ENCODE measurements at regions not wholly inside any gene's neighbourhood (a gene's known extent, or its start where the extent isn't known, plus 50 kb on each side); places are given as distances from the start of the nearest gene placed in this dataset.

DNA sequence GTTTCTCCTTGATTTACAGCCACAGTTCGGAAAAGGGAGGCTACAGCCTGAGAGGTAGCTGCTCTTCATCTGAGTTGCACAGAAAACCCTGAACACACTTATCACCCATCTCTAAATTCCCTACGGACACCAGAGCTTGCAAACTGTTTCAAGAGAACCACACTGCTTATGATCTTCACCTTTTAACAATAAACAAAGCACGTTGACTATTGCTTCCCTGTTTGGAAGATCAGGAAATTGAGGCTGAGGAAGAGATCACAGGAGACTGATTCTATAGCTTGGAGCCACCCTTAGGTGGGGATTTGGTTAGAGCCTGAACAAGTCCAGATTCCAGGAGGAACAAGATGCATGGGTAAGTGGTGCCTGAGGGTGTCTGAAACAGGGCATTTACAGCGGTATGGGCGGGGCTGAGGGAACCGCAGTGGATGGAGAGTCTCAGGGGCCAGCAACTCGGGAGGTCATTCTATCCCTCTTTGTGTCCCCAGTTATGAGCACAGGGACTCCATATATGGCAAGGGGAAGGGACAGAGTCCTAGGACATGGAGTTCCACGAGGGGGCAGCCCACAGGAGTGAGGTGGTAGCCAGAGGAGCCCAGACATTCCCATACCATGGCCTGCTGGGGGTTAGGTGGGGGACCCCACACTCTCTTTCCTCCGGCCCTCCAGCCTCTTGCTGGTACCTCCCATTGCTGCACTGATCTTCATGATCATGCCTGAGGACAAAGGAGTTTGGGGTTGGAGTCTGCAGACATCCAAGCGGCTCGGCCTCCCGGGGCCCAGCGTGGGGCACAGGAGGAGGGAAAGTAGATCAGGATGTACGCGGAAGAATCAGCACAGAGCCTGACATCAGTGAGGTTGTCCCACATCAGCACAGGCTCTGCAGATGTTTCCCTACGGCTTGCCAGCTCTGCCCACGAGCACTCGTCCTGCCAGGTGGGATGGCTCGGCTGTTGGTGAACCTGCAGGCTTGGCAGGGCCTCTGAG, 162.3 kb upstream of the ZNF536 start:
- Histone ChIP-seq H3K4me1 (ENCODE audit: control insufficient read depth, low read depth, low read length) (no peaks in the 10 kb centered on the region), H3K23ac (ENCODE audit: low read length) (no peak overlapping the region), H3K79me1 (ENCODE audit: low read length) (no peaks in the 10 kb centered on the region), H2BK15ac (replicated peaks; ENCODE audit: low read depth) (no peak overlapping the region), H3K36me3 (ENCODE audit: control insufficient read depth, insufficient read depth, low read length) (no peaks in the 10 kb centered on the region), H3K27me3 (ENCODE audit: insufficient read depth, low read length, poor library complexity) (no peaks in the 10 kb centered on the region), H3K18ac (ENCODE audit: low read length) (no peak overlapping the region), H3K27ac (ENCODE audit: low read depth, low read length) (no peak overlapping the region), H2BK5ac (ENCODE audit: low read length) (no peak overlapping the region), H3K79me2 (ENCODE audit: control insufficient read depth, insufficient read depth, low read length) (no peaks in the 10 kb centered on the region), H2BK120ac (ENCODE audit: low read depth, low read length) (no peak overlapping the region), H4K8ac (ENCODE audit: low read depth, low read length) (no peak overlapping the region), H3K4ac (ENCODE audit: low read depth, low read length) (no peak overlapping the region), H3K4me3 (ENCODE audit: low read length) (no peak overlapping the region), H3K9ac (ENCODE audit: low read length) (no peak overlapping the region), H3K56ac (ENCODE audit: low read length) (no peak overlapping the region), H2AK5ac (ENCODE audit: low read length) (no peak overlapping the region), H3K4me2 (ENCODE audit: low read length) (no peak overlapping the region), H4K5ac (ENCODE audit: low read length) (no peak overlapping the region)
- DNase-seq = no peak
- WGBS (ENCODE audit: extremely low coverage, insufficient coverage, low lambda C conversion rate) = no CpG with 5 or more reads among the region's 19 CpGs

DNA sequence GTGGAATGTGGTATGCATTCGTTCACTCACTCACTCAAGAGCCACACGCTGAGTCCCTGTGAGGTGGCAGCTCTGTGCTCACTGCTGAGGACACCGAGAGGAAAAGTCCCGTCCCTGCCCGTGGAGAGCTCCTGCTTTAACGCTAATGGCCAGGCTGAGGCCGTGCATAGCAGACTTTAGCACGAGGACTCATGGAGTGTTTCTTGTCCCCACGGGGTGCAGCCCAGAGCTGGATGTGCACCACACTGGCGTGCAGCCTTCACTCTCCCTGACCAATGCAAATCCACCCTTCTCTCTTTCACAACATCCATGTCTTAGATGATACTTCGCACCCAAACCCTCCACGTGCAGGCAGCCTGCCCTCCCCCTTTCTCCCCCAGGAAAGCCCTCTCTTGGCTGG, 159.6 kb upstream of the ZNF536 start:
- H4K8ac ChIP-seq (ENCODE audit: low read depth, low read length) = no peak overlapping the region
- no peaks in the 10 kb centered on the region for H3K79me2 ChIP-seq (ENCODE audit: control insufficient read depth, insufficient read depth, low read length)
- WGBS (ENCODE audit: extremely low coverage, insufficient coverage, low lambda C conversion rate) = no CpG with 5 or more reads among the region's 12 CpGs
- no peak overlapping the region for H3K23ac ChIP-seq (ENCODE audit: low read length)
- no peak overlapping the region for H3K4ac ChIP-seq (ENCODE audit: low read depth, low read length)
- no peak overlapping the region for H4K5ac ChIP-seq (ENCODE audit: low read length)
- no peak overlapping the region for H3K18ac ChIP-seq (ENCODE audit: low read length)
- no peak for DNase-seq
- H3K4me3 ChIP-seq (ENCODE audit: low read length) = no peak overlapping the region
- no peak overlapping the region for H3K56ac ChIP-seq (ENCODE audit: low read length)
- H2AK5ac ChIP-seq (ENCODE audit: low read length) = no peak overlapping the region
- no peak overlapping the region for H3K4me2 ChIP-seq (ENCODE audit: low read length)
- H3K9ac ChIP-seq (ENCODE audit: low read length) = no peak overlapping the region
- no peaks in the 10 kb centered on the region for H3K36me3 ChIP-seq (ENCODE audit: control insufficient read depth, insufficient read depth, low read length)
- no peak overlapping the region for H3K27ac ChIP-seq (ENCODE audit: low read depth, low read length)
- H3K79me1 ChIP-seq (ENCODE audit: low read length) = no peaks in the 10 kb centered on the region
- H3K4me1 ChIP-seq (ENCODE audit: control insufficient read depth, low read depth, low read length) = no peaks in the 10 kb centered on the region
- H2BK15ac ChIP-seq (replicated peaks; ENCODE audit: low read depth) = no peak overlapping the region
- no peak overlapping the region for H2BK5ac ChIP-seq (ENCODE audit: low read length)
- H3K27me3 ChIP-seq (ENCODE audit: insufficient read depth, low read length, poor library complexity) = no peaks in the 10 kb centered on the region
- no peak overlapping the region for H2BK120ac ChIP-seq (ENCODE audit: low read depth, low read length)

DNA sequence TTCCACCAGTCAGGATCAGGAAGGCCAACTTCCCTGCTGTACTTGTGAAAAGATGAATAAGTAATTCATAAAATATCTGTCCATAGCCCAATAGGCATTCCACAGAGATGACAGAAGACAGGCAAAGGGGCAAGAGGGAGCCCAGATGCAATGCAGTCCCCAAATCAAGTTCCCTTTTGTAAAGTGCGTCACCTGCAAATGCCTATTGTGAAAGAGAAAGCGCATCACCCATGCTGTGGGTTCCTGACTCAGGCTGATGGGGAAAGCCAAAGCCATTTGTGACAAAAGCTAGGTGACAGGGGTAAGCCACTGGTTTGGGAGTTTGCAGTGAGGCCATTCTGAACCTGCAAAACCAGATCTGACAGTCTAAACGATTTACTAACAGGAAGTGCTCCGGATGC, 157.5 kb upstream of the ZNF536 start:
- Histone ChIP-seq H2BK5ac (ENCODE audit: low read length) (no peak overlapping the region), H3K4me3 (ENCODE audit: low read length) (no peak overlapping the region), H3K4me2 (ENCODE audit: low read length) (no peak overlapping the region), H3K79me1 (ENCODE audit: low read length) (no peaks in the 10 kb centered on the region), H4K8ac (ENCODE audit: low read depth, low read length) (no peak overlapping the region), H3K18ac (ENCODE audit: low read length) (no peak overlapping the region), H3K23ac (ENCODE audit: low read length) (no peak overlapping the region), H3K9ac (ENCODE audit: low read length) (no peak overlapping the region), H3K27ac (ENCODE audit: low read depth, low read length) (no peak overlapping the region), H3K4ac (ENCODE audit: low read depth, low read length) (no peak overlapping the region), H4K5ac (ENCODE audit: low read length) (no peak overlapping the region), H3K56ac (ENCODE audit: low read length) (no peak overlapping the region), H2AK5ac (ENCODE audit: low read length) (no peak overlapping the region), H3K79me2 (ENCODE audit: control insufficient read depth, insufficient read depth, low read length) (no peaks in the 10 kb centered on the region), H3K27me3 (ENCODE audit: insufficient read depth, low read length, poor library complexity) (no peaks in the 10 kb centered on the region), H3K4me1 (ENCODE audit: control insufficient read depth, low read depth, low read length) (no peaks in the 10 kb centered on the region), H3K36me3 (ENCODE audit: control insufficient read depth, insufficient read depth, low read length) (no peaks in the 10 kb centered on the region), H2BK15ac (replicated peaks; ENCODE audit: low read depth) (no peak overlapping the region), H2BK120ac (ENCODE audit: low read depth, low read length) (no peak overlapping the region)
- no CpG with 5 or more reads among the region's 4 CpGs for WGBS (ENCODE audit: extremely low coverage, insufficient coverage, low lambda C conversion rate)
- DNase-seq = peak; percentile 31

DNA sequence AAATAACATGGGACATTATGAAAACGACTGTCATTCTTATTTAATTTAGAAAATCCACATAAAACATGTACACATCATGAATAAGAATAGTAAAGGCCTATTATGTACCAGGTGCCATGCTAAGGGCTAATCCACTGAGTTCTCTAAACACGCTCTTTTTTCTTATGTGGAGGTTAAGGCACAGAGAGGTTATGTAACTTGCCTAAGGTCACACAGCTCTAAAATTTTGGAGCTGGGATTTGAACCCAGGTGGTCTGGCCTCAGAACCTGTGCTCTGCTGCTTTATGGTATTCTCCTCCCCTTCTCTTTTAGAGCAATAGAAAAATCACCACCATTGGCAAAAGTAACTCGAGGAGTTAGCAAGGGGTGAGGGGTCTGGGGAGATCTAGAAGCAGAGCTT, 156.9 kb upstream of the ZNF536 start:
- H4K5ac ChIP-seq (ENCODE audit: low read length) = no peak overlapping the region
- H3K27me3 ChIP-seq (ENCODE audit: insufficient read depth, low read length, poor library complexity) = no peaks in the 10 kb centered on the region
- H3K4ac ChIP-seq (ENCODE audit: low read depth, low read length) = no peak overlapping the region
- no peak overlapping the region for H2BK120ac ChIP-seq (ENCODE audit: low read depth, low read length)
- no CpG with 5 or more reads among the region's 3 CpGs for WGBS (ENCODE audit: extremely low coverage, insufficient coverage, low lambda C conversion rate)
- H3K9ac ChIP-seq (ENCODE audit: low read length) = no peak overlapping the region
- no peak overlapping the region for H3K18ac ChIP-seq (ENCODE audit: low read length)
- no peaks in the 10 kb centered on the region for H3K4me1 ChIP-seq (ENCODE audit: control insufficient read depth, low read depth, low read length)
- no peaks in the 10 kb centered on the region for H3K79me2 ChIP-seq (ENCODE audit: control insufficient read depth, insufficient read depth, low read length)
- H3K27ac ChIP-seq (ENCODE audit: low read depth, low read length) = no peak overlapping the region
- H3K4me2 ChIP-seq (ENCODE audit: low read length) = no peak overlapping the region
- H2AK5ac ChIP-seq (ENCODE audit: low read length) = no peak overlapping the region
- H3K79me1 ChIP-seq (ENCODE audit: low read length) = no peaks in the 10 kb centered on the region
- H3K23ac ChIP-seq (ENCODE audit: low read length) = no peak overlapping the region
- no peak for DNase-seq
- H3K56ac ChIP-seq (ENCODE audit: low read length) = no peak overlapping the region
- no peak overlapping the region for H2BK5ac ChIP-seq (ENCODE audit: low read length)
- no peak overlapping the region for H2BK15ac ChIP-seq (replicated peaks; ENCODE audit: low read depth)
- no peak overlapping the region for H4K8ac ChIP-seq (ENCODE audit: low read depth, low read length)
- no peaks in the 10 kb centered on the region for H3K36me3 ChIP-seq (ENCODE audit: control insufficient read depth, insufficient read depth, low read length)
- no peak overlapping the region for H3K4me3 ChIP-seq (ENCODE audit: low read length)

DNA sequence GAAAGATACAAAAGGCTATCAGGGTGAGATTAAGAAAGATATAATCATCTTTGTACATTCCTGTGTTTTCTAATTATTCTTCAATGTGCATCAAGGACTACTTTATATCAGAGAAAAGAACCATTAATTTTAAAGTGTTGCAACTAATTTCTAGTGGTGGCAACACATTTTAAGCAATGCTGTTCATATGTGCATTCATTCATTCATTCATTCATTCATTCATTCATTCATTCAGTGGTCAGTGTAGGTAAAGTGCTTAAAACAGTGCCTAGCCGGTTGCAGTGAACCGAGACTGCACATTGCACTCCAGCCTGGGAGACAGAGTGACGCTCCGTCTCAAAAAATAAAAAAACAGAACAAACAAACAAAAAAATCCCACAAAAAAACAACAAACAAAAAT, 155.7 kb upstream of the ZNF536 start:
- Histone ChIP-seq H3K56ac (ENCODE audit: low read length) (no peak overlapping the region), H3K4me2 (ENCODE audit: low read length) (no peak overlapping the region), H3K23ac (ENCODE audit: low read length) (no peak overlapping the region), H4K8ac (ENCODE audit: low read depth, low read length) (no peak overlapping the region), H3K18ac (ENCODE audit: low read length) (no peak overlapping the region), H2BK5ac (ENCODE audit: low read length) (no peak overlapping the region), H3K79me2 (ENCODE audit: control insufficient read depth, insufficient read depth, low read length) (no peaks in the 10 kb centered on the region), H3K4me3 (ENCODE audit: low read length) (no peak overlapping the region), H3K4me1 (ENCODE audit: control insufficient read depth, low read depth, low read length) (no peaks in the 10 kb centered on the region), H3K27ac (ENCODE audit: low read depth, low read length) (no peak overlapping the region), H3K9ac (ENCODE audit: low read length) (no peak overlapping the region), H3K4ac (ENCODE audit: low read depth, low read length) (no peak overlapping the region), H2BK15ac (replicated peaks; ENCODE audit: low read depth) (no peak overlapping the region), H3K79me1 (ENCODE audit: low read length) (no peaks in the 10 kb centered on the region), H4K5ac (ENCODE audit: low read length) (no peak overlapping the region), H2BK120ac (ENCODE audit: low read depth, low read length) (no peak overlapping the region), H2AK5ac (ENCODE audit: low read length) (no peak overlapping the region), H3K36me3 (ENCODE audit: control insufficient read depth, insufficient read depth, low read length) (no peaks in the 10 kb centered on the region), H3K27me3 (ENCODE audit: insufficient read depth, low read length, poor library complexity) (no peaks in the 10 kb centered on the region)
- no peak for DNase-seq
- no CpG with 5 or more reads among the region's 4 CpGs for WGBS (ENCODE audit: extremely low coverage, insufficient coverage, low lambda C conversion rate)

DNA sequence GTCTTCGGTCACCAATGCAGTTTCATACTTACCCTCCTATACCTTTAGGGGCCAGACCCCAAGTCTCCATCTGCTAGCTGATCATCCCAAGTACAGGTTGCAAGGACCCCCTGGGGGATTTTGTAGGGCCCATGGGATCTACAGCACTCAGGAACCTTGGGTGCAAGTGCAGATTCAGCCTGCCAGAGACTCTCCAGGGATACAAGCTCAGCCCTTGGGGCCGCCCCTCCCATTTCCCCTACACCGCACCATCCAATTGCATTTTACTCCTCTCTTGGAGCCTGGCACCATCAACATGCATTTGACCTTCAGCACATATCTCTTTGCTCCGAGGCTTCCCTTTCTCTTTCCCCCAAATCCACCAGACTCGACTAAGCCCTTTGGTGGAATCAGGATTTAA, 154.7 kb upstream of the ZNF536 start:
- Histone ChIP-seq H3K79me1 (ENCODE audit: low read length) (no peaks in the 10 kb centered on the region), H3K56ac (ENCODE audit: low read length) (no peak overlapping the region), H3K18ac (ENCODE audit: low read length) (no peak overlapping the region), H3K4me2 (ENCODE audit: low read length) (no peak overlapping the region), H3K4me3 (ENCODE audit: low read length) (no peak overlapping the region), H3K27me3 (ENCODE audit: insufficient read depth, low read length, poor library complexity) (no peaks in the 10 kb centered on the region), H3K4ac (ENCODE audit: low read depth, low read length) (no peak overlapping the region), H2BK120ac (ENCODE audit: low read depth, low read length) (no peak overlapping the region), H3K9ac (ENCODE audit: low read length) (no peak overlapping the region), H3K27ac (ENCODE audit: low read depth, low read length) (no peak overlapping the region), H3K4me1 (ENCODE audit: control insufficient read depth, low read depth, low read length) (no peaks in the 10 kb centered on the region), H4K5ac (ENCODE audit: low read length) (no peak overlapping the region), H4K8ac (ENCODE audit: low read depth, low read length) (no peak overlapping the region), H2BK5ac (ENCODE audit: low read length) (no peak overlapping the region), H3K23ac (ENCODE audit: low read length) (no peak overlapping the region), H2BK15ac (replicated peaks; ENCODE audit: low read depth) (no peak overlapping the region), H3K79me2 (ENCODE audit: control insufficient read depth, insufficient read depth, low read length) (no peaks in the 10 kb centered on the region), H3K36me3 (ENCODE audit: control insufficient read depth, insufficient read depth, low read length) (no peaks in the 10 kb centered on the region), H2AK5ac (ENCODE audit: low read length) (no peak overlapping the region)
- WGBS (ENCODE audit: extremely low coverage, insufficient coverage, low lambda C conversion rate) = no CpG with 5 or more reads among the region's 5 CpGs
- DNase-seq = no peak

Measured in mesendoderm (in vitro differentiated cells).